CD4-positive, CD25-positive, alpha-beta regulatory T cell (primary cell): ENCODE measurements at regions not wholly inside any gene's neighbourhood (a gene's known extent, or its start where the extent isn't known, plus 50 kb on each side); places are given as distances from the start of the nearest gene placed in this dataset.

ENCODE experiments used
- ATAC-seq, 2 donors: fragments of 150-1000 bp; cut with Tn5 transposase; one replicate each; pipeline ENCODE4 v1.10.0; 2021; ENCODE audit warnings: low read depth in 2 of 2, moderate number of reproducible peaks in 2 of 2, moderate library complexity in 1 of 2
- DNase-seq, 3 donors: peaks; one replicate each; pipeline versions ENCODE4 v3.0.0 to v3.0.0-alpha.2; 2012 to 2022; ENCODE audit warnings: mixed read lengths in 1 of 3
- H3K27ac ChIP-seq: one replicate; pipeline ENCODE4 v1.7.0; 2013; ENCODE audit warnings: mild to moderate bottlenecking, low read length; ENCODE audit not compliant: insufficient read depth, poor library complexity, severe bottlenecking
- H3K27me3 ChIP-seq: one replicate; pipeline ENCODE4 v1.7.0; 2013; ENCODE audit warnings: low read length; ENCODE audit not compliant: control insufficient read depth, insufficient read depth
- H3K36me3 ChIP-seq: one replicate; pipeline ENCODE4 v1.7.0; 2013; ENCODE audit warnings: mild to moderate bottlenecking, low read length, moderate library complexity; ENCODE audit not compliant: control insufficient read depth, insufficient read depth
- H3K4me1 ChIP-seq: 2 replicates; pipeline ENCODE4 v1.7.0; 2013; ENCODE audit warnings: mild to moderate bottlenecking, low read length; ENCODE audit not compliant: insufficient read depth, control insufficient read depth, poor library complexity, severe bottlenecking
- H3K4me3 ChIP-seq: one replicate; pipeline ENCODE4 v1.7.0; 2013; ENCODE audit warnings: low read depth, mild to moderate bottlenecking, low read length, moderate library complexity
- H3K9me3 ChIP-seq, 2 experiments: 1 replicate in 1 of 2; 2 replicates in 1 of 2; pipeline ENCODE4 v1.7.0; 2013; ENCODE audit warnings: low read length in 2 of 2, mild to moderate bottlenecking in 1 of 2, moderate library complexity in 1 of 2; ENCODE audit not compliant: control insufficient read depth in 2 of 2
- H3K27ac Mint-ChIP-seq, 3 donors: one replicate each; pipeline ENCODE4 v1.8.0; 2020 to 2022; ENCODE audit warnings: mild to moderate bottlenecking in 3 of 3, mixed read lengths in 3 of 3, moderate library complexity in 2 of 3
- H3K27me3 Mint-ChIP-seq: one replicate; pipeline ENCODE4 v1.8.0; 2022; ENCODE audit warnings: mild to moderate bottlenecking, mixed read lengths
- H3K36me3 Mint-ChIP-seq: one replicate; pipeline ENCODE4 v1.8.0; 2020; ENCODE audit warnings: mixed read lengths
- H3K4me1 Mint-ChIP-seq, 4 donors: one replicate each; pipeline ENCODE4 v1.8.0; 2020 to 2022; ENCODE audit warnings: mixed read lengths in 4 of 4, mild to moderate bottlenecking in 1 of 4
- H3K4me3 Mint-ChIP-seq, 4 donors: one replicate each; pipeline ENCODE4 v1.8.0; 2020 to 2022; ENCODE audit warnings: mild to moderate bottlenecking in 4 of 4, mixed read lengths in 4 of 4, moderate library complexity in 3 of 4
- H3K9me3 Mint-ChIP-seq, 7 donors: one replicate each; pipeline ENCODE4 v1.8.0; 2020 to 2022; ENCODE audit warnings: mixed read lengths in 7 of 7, mild to moderate bottlenecking in 3 of 7, moderate library complexity in 2 of 7

DNA sequence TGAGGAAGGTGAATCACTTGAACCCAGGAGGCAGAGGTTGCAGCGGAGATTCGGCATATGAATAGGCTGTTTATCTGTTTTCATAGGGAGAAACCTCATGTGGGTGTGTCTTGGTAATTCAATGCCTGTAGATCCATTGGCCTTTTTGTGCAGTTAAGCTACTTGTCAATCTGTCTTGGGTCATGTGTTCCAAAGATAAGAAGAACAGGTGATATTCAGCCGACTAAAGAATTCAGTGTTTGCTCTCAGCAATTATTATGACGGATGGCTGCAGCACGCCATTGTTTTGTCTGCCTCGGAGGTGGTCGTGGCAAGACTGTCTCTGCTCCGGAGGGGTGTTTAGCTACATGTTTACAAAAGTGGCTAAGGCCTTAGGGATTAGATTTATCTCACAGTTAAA lies 573.0 kb upstream of the PCDH9 start:
- Mint-ChIP-seq H3K4me3 (no peak overlapping the region), H3K36me3 (no peaks in the 10 kb centered on the region), H3K27ac (no peak overlapping the region), H3K27me3 (no peaks in the 10 kb centered on the region), H3K9me3 (peaks cover 3 to 30% (median 9%) of the 10 kb centered on the region in 7 donors), H3K4me1 (no peaks in the 10 kb centered on the region)
- no peaks in the 10 kb centered on the region for H3K4me1 ChIP-seq
- H3K4me3 ChIP-seq: no peak overlapping the region
- H3K27me3 ChIP-seq: no peaks in the 10 kb centered on the region
- no peaks in the 10 kb centered on the region for H3K36me3 ChIP-seq
- no peak for ATAC-seq
- no peak overlapping the region for H3K27ac ChIP-seq
- H3K9me3 ChIP-seq: peaks cover 0 to 4% of the 10 kb centered on the region in 2 experiments
- DNase-seq: no peak

DNA sequence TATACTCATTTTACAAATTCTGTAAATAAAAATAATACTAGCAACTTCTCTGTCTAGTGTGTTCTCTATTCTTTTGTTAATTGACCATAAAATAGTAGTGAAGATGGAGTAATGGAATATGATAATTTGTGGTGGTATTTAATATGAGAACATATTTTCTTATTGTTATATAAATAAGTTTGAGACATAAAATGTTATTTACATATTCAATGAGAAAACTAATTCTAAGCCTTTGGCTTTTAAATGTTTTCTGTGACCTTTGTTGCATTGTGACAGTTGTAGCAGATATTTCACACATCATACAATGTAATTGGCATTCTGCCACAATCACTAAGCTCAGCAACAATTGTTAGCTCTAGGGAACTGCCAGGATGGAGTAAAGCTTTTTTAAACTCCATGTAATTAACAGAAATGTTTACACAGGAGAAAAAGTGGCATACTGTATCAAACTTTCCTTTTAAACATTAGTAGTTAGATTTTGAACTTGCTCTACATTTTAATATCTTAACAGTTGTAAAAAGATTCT lies 562.1 kb upstream of the PCDH9 start:
- Mint-ChIP-seq H3K36me3 (no peaks in the 10 kb centered on the region), H3K4me3 (no peak overlapping the region), H3K4me1 (no peaks in the 10 kb centered on the region), H3K27ac (no peak overlapping the region), H3K9me3 (peaks cover 0 to 19% (median 5%) of the 10 kb centered on the region in 7 donors), H3K27me3 (no peaks in the 10 kb centered on the region)
- Histone ChIP-seq H3K27me3 (no peaks in the 10 kb centered on the region), H3K4me3 (no peak overlapping the region), H3K27ac (no peak overlapping the region), H3K4me1 (no peaks in the 10 kb centered on the region), H3K36me3 (no peaks in the 10 kb centered on the region), H3K9me3 (peaks cover 0 to 9% of the 10 kb centered on the region in 2 experiments)
- ATAC-seq: no peak
- DNase-seq: no peak

GRCh38 chr13:67791047-67791446 lies 560.9 kb upstream of the PCDH9 start:
- Mint-ChIP-seq H3K27me3 (no peaks in the 10 kb centered on the region), H3K36me3 (no peaks in the 10 kb centered on the region), H3K4me3 (no peak overlapping the region), H3K9me3 (peaks cover 0 to 19% (median 5%) of the 10 kb centered on the region in 7 donors), H3K4me1 (no peaks in the 10 kb centered on the region), H3K27ac (no peak overlapping the region)
- Histone ChIP-seq H3K9me3 (peaks cover 0 to 9% of the 10 kb centered on the region in 2 experiments), H3K27me3 (no peaks in the 10 kb centered on the region), H3K4me1 (no peaks in the 10 kb centered on the region), H3K36me3 (no peaks in the 10 kb centered on the region), H3K4me3 (no peak overlapping the region), H3K27ac (no peak overlapping the region)
- DNase-seq (no peak), ATAC-seq (no peak)

DNA sequence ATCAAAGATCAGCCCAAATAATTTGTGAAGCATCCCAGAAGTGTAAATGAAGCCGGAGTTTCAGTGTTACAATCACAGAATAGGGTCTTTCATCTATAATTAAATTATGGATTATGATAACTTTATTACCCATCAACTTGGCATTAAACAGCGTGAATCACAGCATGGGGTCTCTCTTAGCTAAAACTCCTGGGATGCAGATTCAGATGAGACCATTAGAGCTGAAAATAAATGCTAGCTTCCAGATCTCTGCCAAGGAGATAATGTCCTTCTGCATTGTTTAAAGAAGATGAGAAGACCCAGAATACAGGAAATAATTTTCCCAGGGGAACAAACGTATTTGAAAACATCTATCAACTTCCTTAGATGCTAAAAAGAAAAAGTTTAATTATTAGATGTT lies 546.0 kb upstream of the PCDH9 start:
- no peak overlapping the region for H3K4me3 Mint-ChIP-seq
- Histone ChIP-seq H3K9me3 (peaks cover 0 to 4% of the 10 kb centered on the region in 2 experiments), H3K4me1 (no peaks in the 10 kb centered on the region), H3K27ac (no peak overlapping the region), H3K27me3 (no peaks in the 10 kb centered on the region), H3K4me3 (no peak overlapping the region), H3K36me3 (no peaks in the 10 kb centered on the region)
- H3K4me1 Mint-ChIP-seq: no peaks in the 10 kb centered on the region
- H3K9me3 Mint-ChIP-seq: peaks cover 0 to 15% (median 6%) of the 10 kb centered on the region in 7 donors
- H3K36me3 Mint-ChIP-seq: no peaks in the 10 kb centered on the region
- ATAC-seq (no peak), DNase-seq (no peak)
- H3K27me3 Mint-ChIP-seq: no peaks in the 10 kb centered on the region
- H3K27ac Mint-ChIP-seq: no peak overlapping the region

DNA sequence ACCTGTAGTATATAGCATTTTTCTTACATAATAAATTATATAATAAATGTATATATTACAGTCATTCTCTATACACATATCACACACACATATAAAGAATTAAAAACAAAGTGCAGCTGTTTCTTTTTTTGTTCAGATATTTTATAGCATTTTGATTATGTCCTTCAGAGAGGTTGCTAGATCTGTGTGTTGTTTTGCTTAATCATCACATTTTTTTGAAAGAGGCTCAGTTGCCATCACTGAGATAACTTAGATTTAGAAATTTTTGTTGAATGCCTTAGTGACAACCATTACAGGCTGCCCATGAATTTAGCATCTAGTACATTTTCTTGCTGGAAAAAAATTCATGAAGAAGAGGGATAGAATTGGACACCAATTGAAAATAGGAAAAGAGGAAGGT lies 545.2 kb upstream of the PCDH9 start:
- Histone ChIP-seq H3K27ac (no peak overlapping the region), H3K4me3 (no peak overlapping the region), H3K9me3 (peaks cover 0 to 5% of the 10 kb centered on the region in 2 experiments), H3K4me1 (no peaks in the 10 kb centered on the region), H3K36me3 (no peaks in the 10 kb centered on the region), H3K27me3 (no peaks in the 10 kb centered on the region)
- Mint-ChIP-seq H3K27me3 (no peaks in the 10 kb centered on the region), H3K36me3 (no peaks in the 10 kb centered on the region), H3K9me3 (peaks cover 0 to 17% (median 6%) of the 10 kb centered on the region in 7 donors), H3K4me1 (no peaks in the 10 kb centered on the region), H3K27ac (no peak overlapping the region), H3K4me3 (no peak overlapping the region)
- ATAC-seq (no peak), DNase-seq (no peak)

GRCh38 chr13:67772807-67773453 lies 542.8 kb upstream of the PCDH9 start:
- no peak overlapping the region for H3K4me3 ChIP-seq
- H3K9me3 Mint-ChIP-seq: peaks cover 0 to 22% (median 8%) of the 10 kb centered on the region in 7 donors
- ATAC-seq: no peak
- no peak overlapping the region for H3K4me3 Mint-ChIP-seq
- H3K9me3 ChIP-seq: peaks cover 0 to 5% of the 10 kb centered on the region in 2 experiments
- no peak overlapping the region for H3K27ac Mint-ChIP-seq
- H3K4me1 ChIP-seq: no peaks in the 10 kb centered on the region
- no peaks in the 10 kb centered on the region for H3K36me3 ChIP-seq
- no peak for DNase-seq
- H3K27me3 ChIP-seq: no peaks in the 10 kb centered on the region
- no peak overlapping the region for H3K27ac ChIP-seq
- H3K4me1 Mint-ChIP-seq: no peaks in the 10 kb centered on the region
- no peaks in the 10 kb centered on the region for H3K36me3 Mint-ChIP-seq
- H3K27me3 Mint-ChIP-seq: no peaks in the 10 kb centered on the region

DNA sequence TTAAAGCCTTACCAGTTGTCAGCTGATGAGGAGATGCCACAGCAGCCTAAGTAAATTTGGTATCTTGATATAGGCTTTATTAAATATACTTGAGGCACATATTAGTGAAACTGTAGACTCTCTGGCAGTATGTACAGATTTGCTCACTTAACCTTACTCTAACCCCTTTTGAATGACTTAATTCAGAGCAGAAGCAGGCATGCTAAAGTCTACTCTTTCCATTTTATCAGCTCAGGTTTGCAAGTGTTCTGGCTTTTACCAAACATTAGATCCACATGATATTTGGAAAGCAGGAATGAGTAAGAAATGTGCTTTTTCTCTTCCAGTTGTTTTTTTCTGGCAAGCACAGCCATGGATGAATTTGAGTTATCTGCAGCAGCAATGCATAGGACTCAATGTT lies 541.0 kb upstream of the PCDH9 start:
- Histone ChIP-seq H3K9me3 (peaks cover 0 to 5% of the 10 kb centered on the region in 2 experiments), H3K36me3 (no peaks in the 10 kb centered on the region), H3K4me1 (no peaks in the 10 kb centered on the region), H3K27ac (no peak overlapping the region), H3K4me3 (no peak overlapping the region), H3K27me3 (no peaks in the 10 kb centered on the region)
- H3K27ac Mint-ChIP-seq: no peak overlapping the region
- ATAC-seq (no peak), DNase-seq (no peak)
- no peaks in the 10 kb centered on the region for H3K36me3 Mint-ChIP-seq
- H3K4me1 Mint-ChIP-seq: no peaks in the 10 kb centered on the region
- peaks cover 0 to 21% (median 7%) of the 10 kb centered on the region in 7 donors for H3K9me3 Mint-ChIP-seq
- no peak overlapping the region for H3K4me3 Mint-ChIP-seq
- H3K27me3 Mint-ChIP-seq: no peaks in the 10 kb centered on the region

DNA sequence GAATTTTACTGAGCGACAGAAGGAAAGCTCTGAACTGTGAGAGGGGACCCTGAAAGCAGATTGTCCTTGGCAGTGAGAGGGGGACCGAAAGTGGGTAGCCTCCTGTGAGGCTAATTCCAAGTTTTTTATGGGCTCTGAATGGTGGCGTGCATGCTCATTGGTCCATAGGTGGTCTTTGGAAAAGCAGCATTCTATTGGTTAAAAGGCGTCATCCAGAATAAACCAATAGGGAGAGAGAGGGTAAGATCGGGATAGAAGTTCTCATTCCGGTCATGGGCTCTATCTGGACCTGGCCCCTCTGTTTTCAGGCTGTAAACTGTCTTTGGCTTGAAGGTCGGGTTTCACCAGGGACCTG lies 539.8 kb upstream of the PCDH9 start:
- Mint-ChIP-seq H3K27me3 (no peaks in the 10 kb centered on the region), H3K4me1 (no peaks in the 10 kb centered on the region), H3K4me3 (no peak overlapping the region), H3K36me3 (no peaks in the 10 kb centered on the region), H3K9me3 (peaks cover 1 to 22% (median 6%) of the 10 kb centered on the region in 7 donors), H3K27ac (no peak overlapping the region)
- Histone ChIP-seq H3K27ac (no peak overlapping the region), H3K4me3 (no peak overlapping the region), H3K27me3 (no peaks in the 10 kb centered on the region), H3K4me1 (no peaks in the 10 kb centered on the region), H3K9me3 (peaks cover 0 to 3% of the 10 kb centered on the region in 2 experiments), H3K36me3 (no peaks in the 10 kb centered on the region)
- ATAC-seq (no peak), DNase-seq (no peak)
